NT2/D1 (cell line): ENCODE measurements at regions not wholly inside any gene's neighbourhood (a gene's known extent, or its start where the extent isn't known, plus 50 kb on each side); places are given as distances from the start of the nearest gene placed in this dataset.
"Not testable (repeated sequence)": the region's sequence is repeated elsewhere in the genome, so short reads cannot be mapped to it uniquely, and the experiment has no call there.

Experiments
- DNase-seq: peaks from one replicate; pipeline ENCODE4 v3.0.0-alpha.2; 2011; ENCODE audit warnings: low read depth, low spot score
- H3K27me3 ChIP-seq: 2 replicates; pipeline ENCODE4 v1.6.0; 2011; ENCODE audit warnings: mild to moderate bottlenecking; ENCODE audit not compliant: insufficient read length, insufficient read depth
- H3K36me3 ChIP-seq: 2 replicates; pipeline ENCODE4 v1.6.1; 2011; ENCODE audit warnings: mild to moderate bottlenecking, low read length, mixed read lengths; ENCODE audit not compliant: insufficient read depth, insufficient read length
- H3K4me1 ChIP-seq: 2 replicates; pipeline ENCODE4 v1.5.1; 2011; ENCODE audit not compliant: insufficient read depth, insufficient read length
- H3K4me3 ChIP-seq: 2 replicates; pipeline ENCODE4 v1.5.1; 2011; ENCODE audit warnings: low read depth; ENCODE audit not compliant: insufficient read length
- H3K9ac ChIP-seq: 2 replicates; pipeline ENCODE4 v1.6.0; 2011; ENCODE audit warnings: low read depth; ENCODE audit not compliant: insufficient read length
- H3K9me3 ChIP-seq: 2 replicates; pipeline ENCODE4 v1.5.1; 2011; ENCODE audit warnings: mild to moderate bottlenecking, low read length; ENCODE audit not compliant: insufficient read depth
- SUZ12 ChIP-seq: IDR thresholded peaks from 2 replicates; pipeline ENCODE4 v1.6.1; 2011; ENCODE audit not compliant: insufficient read length, insufficient read depth; ENCODE audit errors: extremely low read depth
- YY1 ChIP-seq: IDR thresholded peaks from 2 replicates; pipeline ENCODE4 v1.6.1; 2011; ENCODE audit not compliant: insufficient read length, insufficient read depth
- ZNF274 ChIP-seq: IDR thresholded peaks from 2 replicates; pipeline ENCODE4 v1.6.1; 2011; ENCODE audit warnings: mild to moderate bottlenecking, low read depth, low read length

DNA sequence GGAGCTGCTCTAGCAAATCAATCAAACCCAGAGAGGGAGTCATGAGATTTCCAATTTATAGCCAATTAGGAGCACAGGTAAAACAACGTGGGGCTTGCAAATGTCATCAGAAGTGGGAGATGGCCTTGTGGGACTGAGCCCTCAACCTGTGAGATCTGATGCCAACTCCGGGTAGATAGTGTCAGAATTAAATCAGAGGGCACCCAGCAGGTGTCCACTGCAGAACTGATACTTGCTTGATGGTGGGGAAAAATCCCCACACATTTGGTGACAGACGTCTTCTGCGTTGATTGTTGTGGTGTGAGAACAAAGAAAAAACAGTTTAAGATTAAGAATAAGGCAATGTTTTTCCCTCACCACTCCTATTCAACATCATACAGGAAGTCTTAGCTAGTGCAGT is 1402.8 kb downstream of the RAPGEF2 start:
- Histone ChIP-seq H3K27me3 (no peaks in the 10 kb centered on the region), H3K36me3 (no peaks in the 10 kb centered on the region), H3K9ac (no peak overlapping the region), H3K4me1 (no peaks in the 10 kb centered on the region), H3K9me3 (no peaks in the 10 kb centered on the region), H3K4me3 (no peak overlapping the region)
- DNase-seq: no peak
- TF ChIP-seq SUZ12 (no peak), YY1 (no peak), ZNF274 (no peak)

DNA sequence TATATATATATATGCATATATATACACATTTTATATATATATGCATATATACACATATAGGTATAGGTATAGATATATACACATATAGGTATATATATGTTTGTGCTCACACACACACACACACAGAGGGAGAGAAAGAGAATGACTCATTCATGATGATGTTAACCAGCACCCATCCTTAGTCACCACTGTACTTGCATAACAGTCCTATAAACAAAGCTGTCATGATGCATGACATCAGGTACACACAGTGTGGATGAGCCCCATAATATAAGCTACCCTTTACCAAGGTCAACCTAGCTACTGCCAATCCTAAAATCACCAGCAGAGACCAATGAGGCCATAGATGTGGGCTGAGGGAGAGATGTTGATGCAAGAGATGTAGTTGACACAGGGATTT is 1408.0 kb downstream of the RAPGEF2 start:
- no peaks in the 10 kb centered on the region for H3K36me3 ChIP-seq
- no peaks in the 10 kb centered on the region for H3K9me3 ChIP-seq
- H3K9ac ChIP-seq: no peak overlapping the region
- TF ChIP-seq SUZ12 (no peak), YY1 (no peak), ZNF274 (no peak)
- H3K4me1 ChIP-seq: no peaks in the 10 kb centered on the region
- H3K4me3 ChIP-seq: no peak overlapping the region
- no peak for DNase-seq
- H3K27me3 ChIP-seq: no peaks in the 10 kb centered on the region

DNA sequence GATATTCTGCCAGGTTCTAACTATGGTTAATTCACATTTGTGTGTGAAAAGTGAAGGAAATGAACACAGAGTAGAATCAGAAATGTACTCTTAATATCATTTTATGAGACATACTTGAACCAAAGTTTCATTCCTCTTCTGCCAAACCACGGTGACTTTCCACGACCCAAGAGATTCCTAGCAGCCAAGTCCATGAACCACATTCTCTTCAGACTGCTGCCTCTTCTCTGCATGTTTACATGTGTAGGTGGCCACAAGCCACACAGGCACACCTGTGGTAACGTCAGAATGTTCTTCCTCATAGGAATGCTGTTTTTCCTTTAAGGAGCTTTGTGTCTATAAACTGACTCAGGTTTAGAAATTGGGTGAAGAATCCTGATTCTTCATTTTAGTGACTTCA is 1411.2 kb downstream of the RAPGEF2 start:
- no peak overlapping the region for H3K4me3 ChIP-seq
- H3K4me1 ChIP-seq: no peaks in the 10 kb centered on the region
- H3K27me3 ChIP-seq: no peaks in the 10 kb centered on the region
- H3K36me3 ChIP-seq: no peaks in the 10 kb centered on the region
- TF ChIP-seq ZNF274: no peak
- no peak for TF ChIP-seq SUZ12
- TF ChIP-seq YY1: no peak
- H3K9ac ChIP-seq: no peak overlapping the region
- H3K9me3 ChIP-seq: no peaks in the 10 kb centered on the region
- DNase-seq: no peak

DNA sequence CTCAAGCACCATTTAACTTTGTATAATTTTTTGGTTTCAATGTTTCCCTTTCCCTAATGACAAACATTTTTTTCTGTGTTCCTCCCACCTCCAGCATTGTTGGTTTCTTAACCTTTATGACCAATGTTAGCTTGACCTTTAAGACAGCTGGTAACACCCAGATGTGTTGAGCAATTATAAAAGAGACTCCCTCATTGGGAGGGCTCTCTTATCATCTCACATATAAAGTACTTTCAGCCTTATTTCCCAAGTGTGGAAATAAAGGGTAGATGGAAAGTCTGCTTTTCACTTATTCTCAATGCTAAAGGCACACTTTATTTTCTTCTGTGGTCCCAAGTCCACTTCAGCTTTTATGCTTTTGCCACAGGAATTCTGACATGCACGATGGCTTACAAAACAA is 1420.4 kb downstream of the RAPGEF2 start:
- no peak for DNase-seq
- H3K36me3 ChIP-seq: no peaks in the 10 kb centered on the region
- H3K4me3 ChIP-seq: no peak overlapping the region
- no peak overlapping the region for H3K9ac ChIP-seq
- H3K4me1 ChIP-seq: no peaks in the 10 kb centered on the region
- H3K27me3 ChIP-seq: no peaks in the 10 kb centered on the region
- H3K9me3 ChIP-seq: no peaks in the 10 kb centered on the region
- no peak for TF ChIP-seq YY1

DNA sequence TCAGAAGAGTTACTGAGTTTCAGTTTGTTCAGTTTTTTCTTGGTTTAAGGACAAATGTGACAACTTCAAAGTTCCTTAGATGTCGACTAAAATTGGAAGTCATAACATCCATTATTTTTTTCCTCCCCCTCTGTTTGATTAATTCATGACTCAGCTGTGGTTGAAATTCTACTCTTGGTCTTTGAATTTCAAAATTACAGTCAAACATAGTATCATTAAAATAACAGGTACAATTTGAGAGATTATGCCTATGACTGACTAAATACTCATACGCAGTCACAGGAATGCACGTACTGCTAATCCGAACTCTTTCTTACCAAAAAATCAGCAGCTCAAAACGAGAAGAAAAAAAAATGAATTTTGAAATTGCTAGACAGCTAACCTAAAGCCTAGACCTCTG is 1434.8 kb downstream of the RAPGEF2 start:
- H3K4me1 ChIP-seq: no peaks in the 10 kb centered on the region
- no peak overlapping the region for H3K4me3 ChIP-seq
- H3K27me3 ChIP-seq: no peaks in the 10 kb centered on the region
- H3K9ac ChIP-seq: no peak overlapping the region
- TF ChIP-seq SUZ12: no peak
- H3K36me3 ChIP-seq: no peaks in the 10 kb centered on the region
- no peaks in the 10 kb centered on the region for H3K9me3 ChIP-seq
- no peak for DNase-seq

DNA sequence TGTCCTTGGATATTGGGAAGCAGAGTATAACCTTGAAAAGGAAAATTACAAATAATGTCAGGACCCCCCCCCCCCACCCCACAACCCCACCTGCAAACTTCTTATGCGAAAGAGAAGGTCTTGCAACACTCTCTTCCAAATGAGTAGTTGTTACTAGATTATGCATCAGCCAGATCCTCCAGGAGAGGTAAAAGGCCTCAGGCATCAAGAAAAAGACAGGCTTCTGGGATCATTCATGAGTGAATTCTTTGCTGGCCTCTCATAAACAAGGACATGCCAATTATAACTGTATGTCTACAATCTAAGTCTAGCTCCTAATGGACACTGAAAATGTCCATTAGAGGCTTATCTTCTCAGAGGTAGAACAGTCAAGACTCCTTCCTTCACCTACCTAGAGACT is 1443.3 kb downstream of the RAPGEF2 start:
- Histone ChIP-seq H3K36me3 (no peaks in the 10 kb centered on the region), H3K4me3 (no peak overlapping the region), H3K9me3 (peaks cover 4% of the 10 kb centered on the region; the same call in 1 of the 2 replicates), H3K27me3 (no peaks in the 10 kb centered on the region), H3K4me1 (no peaks in the 10 kb centered on the region), H3K9ac (no peak overlapping the region)
- TF ChIP-seq ZNF274: no peak
- TF ChIP-seq SUZ12: no peak
- TF ChIP-seq YY1: no peak
- no peak for DNase-seq

DNA sequence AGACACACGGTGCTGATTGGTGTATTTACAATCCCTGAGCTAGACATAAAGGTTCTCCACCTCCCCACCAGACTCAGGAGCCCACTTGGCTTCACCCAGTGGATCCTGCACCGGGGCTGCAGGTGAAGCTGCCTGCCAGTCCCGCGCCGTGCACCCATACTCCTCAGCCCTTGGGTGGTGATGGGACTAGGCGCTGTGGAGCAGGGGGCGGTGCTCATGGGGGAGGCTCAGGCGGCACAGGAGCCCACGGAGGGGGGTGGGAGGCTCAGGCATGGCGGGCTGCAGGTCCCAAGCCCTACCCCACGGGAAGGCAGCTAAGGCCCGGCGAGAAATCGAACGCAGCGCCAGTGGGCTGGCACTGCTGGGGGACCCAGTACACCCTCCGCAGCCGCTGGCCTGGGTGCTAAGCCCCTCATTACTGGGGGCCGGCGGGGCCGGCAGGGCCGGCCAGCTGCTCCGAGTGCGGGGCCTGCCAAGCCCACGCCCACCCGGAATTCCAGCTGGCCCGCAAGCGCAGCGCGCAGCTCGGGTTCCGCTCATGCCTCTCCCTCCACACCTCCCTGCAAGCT is 1447.2 kb downstream of the RAPGEF2 start:
- H3K36me3 ChIP-seq, H3K9ac ChIP-seq, H3K27me3 ChIP-seq, H3K9me3 ChIP-seq, H3K4me3 ChIP-seq, DNase-seq, H3K4me1 ChIP-seq: not testable (repeated sequence)

DNA sequence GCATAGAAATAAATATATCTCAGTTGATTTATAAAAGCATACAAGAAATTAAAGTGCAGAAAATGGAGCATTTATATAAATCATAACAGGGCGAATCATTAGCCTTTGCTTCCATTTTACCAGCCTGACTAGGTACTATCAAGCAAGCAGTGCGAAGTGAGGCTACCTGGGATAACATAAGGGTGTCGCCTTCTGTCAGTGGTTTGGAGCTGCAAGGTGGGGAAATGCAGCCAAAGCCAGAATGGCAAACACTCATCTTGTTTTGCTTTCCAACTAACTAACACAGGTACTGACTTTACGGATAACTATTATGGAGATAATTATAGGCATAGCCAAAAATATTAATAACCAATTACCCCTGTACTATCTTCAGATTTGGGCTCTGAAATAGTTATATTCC is 1459.8 kb downstream of the RAPGEF2 start:
- Histone ChIP-seq H3K36me3 (no peaks in the 10 kb centered on the region), H3K27me3 (no peaks in the 10 kb centered on the region), H3K9ac (no peak overlapping the region), H3K4me1 (no peaks in the 10 kb centered on the region), H3K4me3 (no peak overlapping the region), H3K9me3 (no peaks in the 10 kb centered on the region)
- no peak for DNase-seq
- TF ChIP-seq ZNF274 (no peak), SUZ12 (no peak), YY1 (no peak)
